ENCODE measurements at regions not wholly inside any gene's neighbourhood (a gene's known extent, or its start where the extent isn't known, plus 50 kb on each side); places are given as distances from the start of the nearest gene placed in this dataset.

- no peak for TF ChIP-seq FOXA1 (IDR thresholded peaks at IDR 0.05)
- TF ChIP-seq LEF1 (IDR thresholded peaks at IDR 0.05; ENCODE audit: borderline replicate concordance) = no peak
- TF ChIP-seq SP1 (IDR thresholded peaks at IDR 0.05) = no peak
- no peak for TF ChIP-seq FOXK2 (IDR thresholded peaks at IDR 0.05)
- no peak for TF ChIP-seq TARDBP (IDR thresholded peaks at IDR 0.05)
- no peak for TF ChIP-seq SUZ12 (IDR thresholded peaks at IDR 0.05)
- no peak for TF ChIP-seq L3MBTL2 (conservative IDR thresholded peaks at IDR 0.05)
- TF ChIP-seq BHLHE40 (IDR thresholded peaks at IDR 0.05; ENCODE audit: borderline replicate concordance) = no peak
These were observed 673.2 kb upstream of the BCHE start for GRCh38 chr3:166510382-166510781.
